Central memory CD8-positive, alpha-beta T cell (primary cell): ENCODE measurements at regions not wholly inside any gene's neighbourhood (a gene's known extent, or its start where the extent isn't known, plus 50 kb on each side); places are given as distances from the start of the nearest gene placed in this dataset.

Experiments
- ATAC-seq: fragments of 150-1000 bp; cut with Tn5 transposase; replicated peaks from 2 replicates; pipeline ENCODE4 v1.10.0; 2022; ENCODE audit warnings: mild to moderate bottlenecking, moderate FRiP score, moderate number of reproducible peaks; ENCODE audit not compliant: poor library complexity, severe bottlenecking; ENCODE audit errors: extremely low read depth
- DNase-seq, 2 donors: peaks; one replicate each; pipeline ENCODE4 v3.0.0; 2021; ENCODE audit warnings: low spot score in 2 of 2
- H3K27ac Mint-ChIP-seq: one replicate; pipeline ENCODE4 v1.8.0; 2022; ENCODE audit warnings: low read depth, mild to moderate bottlenecking, moderate library complexity, mixed read lengths
- H3K27me3 Mint-ChIP-seq: one replicate; pipeline ENCODE4 v1.8.0; 2022; ENCODE audit warnings: mixed read lengths
- H3K36me3 Mint-ChIP-seq: one replicate; pipeline ENCODE4 v1.8.0; 2022; ENCODE audit warnings: mild to moderate bottlenecking, moderate library complexity, mixed read lengths; ENCODE audit not compliant: insufficient read depth
- H3K4me1 Mint-ChIP-seq: one replicate; pipeline ENCODE4 v1.8.0; 2022; ENCODE audit warnings: mixed read lengths
- H3K4me3 Mint-ChIP-seq: one replicate; pipeline ENCODE4 v1.8.0; 2022; ENCODE audit warnings: mild to moderate bottlenecking, moderate library complexity, mixed read lengths
- H3K9me3 Mint-ChIP-seq: one replicate; pipeline ENCODE4 v1.8.0; 2022; ENCODE audit warnings: mixed read lengths

- ATAC-seq (no peak), DNase-seq (no peak)
- Mint-ChIP-seq H3K27ac (no peak overlapping the region), H3K4me3 (no peak overlapping the region), H3K36me3 (no peaks in the 10 kb centered on the region), H3K4me1 (no peaks in the 10 kb centered on the region), H3K9me3 (no peaks in the 10 kb centered on the region), H3K27me3 (peaks cover 31% of the 10 kb centered on the region)
Observed at GRCh38 chr11:115067900-115068530, 389.7 kb downstream of the NXPE2 start.

- no peaks in the 10 kb centered on the region for H3K4me1 Mint-ChIP-seq
- H3K4me3 Mint-ChIP-seq, result no peak overlapping the region
- H3K9me3 Mint-ChIP-seq, result no peaks in the 10 kb centered on the region
- peaks cover 16% of the 10 kb centered on the region for H3K27me3 Mint-ChIP-seq
- DNase-seq, result no peak
- H3K27ac Mint-ChIP-seq, result no peak overlapping the region
- ATAC-seq, result no peak
- no peaks in the 10 kb centered on the region for H3K36me3 Mint-ChIP-seq
Observed at GRCh38 chr11:115069599-115069998, 391.3 kb downstream of the NXPE2 start.

GRCh38 chr11:115075356-115075755 is 397.0 kb downstream of the NXPE2 start:
- Mint-ChIP-seq H3K9me3 (no peaks in the 10 kb centered on the region), H3K36me3 (no peaks in the 10 kb centered on the region), H3K27ac (no peak overlapping the region), H3K27me3 (peaks cover 23% of the 10 kb centered on the region), H3K4me1 (no peaks in the 10 kb centered on the region), H3K4me3 (no peak overlapping the region)
- ATAC-seq (no peak), DNase-seq (no peak)

- Mint-ChIP-seq H3K9me3 (no peaks in the 10 kb centered on the region), H3K36me3 (no peaks in the 10 kb centered on the region), H3K4me3 (no peak overlapping the region), H3K4me1 (no peaks in the 10 kb centered on the region), H3K27ac (no peak overlapping the region), H3K27me3 (peaks cover 30% of the 10 kb centered on the region)
- DNase-seq, result no peak
- ATAC-seq, result no peak
Observed at GRCh38 chr11:115077740-115078139, 399.4 kb downstream of the NXPE2 start.

- no peak for ATAC-seq
- Mint-ChIP-seq H3K4me3 (no peak overlapping the region), H3K9me3 (no peaks in the 10 kb centered on the region), H3K27me3 (peaks cover 34% of the 10 kb centered on the region), H3K27ac (no peak overlapping the region), H3K4me1 (no peaks in the 10 kb centered on the region), H3K36me3 (no peaks in the 10 kb centered on the region)
- DNase-seq, result no peak
Observed at GRCh38 chr11:115078461-115079438, 400.4 kb downstream of the NXPE2 start.

- no peaks in the 10 kb centered on the region for H3K36me3 Mint-ChIP-seq
- no peak overlapping the region for H3K4me3 Mint-ChIP-seq
- peaks cover 45% of the 10 kb centered on the region for H3K27me3 Mint-ChIP-seq
- no peaks in the 10 kb centered on the region for H3K9me3 Mint-ChIP-seq
- no peak overlapping the region for H3K27ac Mint-ChIP-seq
- H3K4me1 Mint-ChIP-seq, result no peaks in the 10 kb centered on the region
- ATAC-seq (no peak), DNase-seq (no peak)
Observed at GRCh38 chr11:115080923-115081680, 402.8 kb downstream of the NXPE2 start.

GRCh38 chr11:115081972-115082371 is 403.6 kb downstream of the NXPE2 start:
- H3K27ac Mint-ChIP-seq, result no peak overlapping the region
- no peak for DNase-seq
- no peaks in the 10 kb centered on the region for H3K4me1 Mint-ChIP-seq
- ATAC-seq, result no peak
- no peaks in the 10 kb centered on the region for H3K9me3 Mint-ChIP-seq
- H3K4me3 Mint-ChIP-seq, result no peak overlapping the region
- H3K36me3 Mint-ChIP-seq, result no peaks in the 10 kb centered on the region
- H3K27me3 Mint-ChIP-seq, result peaks cover 36% of the 10 kb centered on the region

- Mint-ChIP-seq H3K4me1 (no peaks in the 10 kb centered on the region), H3K36me3 (no peaks in the 10 kb centered on the region), H3K4me3 (no peak overlapping the region), H3K27ac (no peak overlapping the region), H3K9me3 (no peaks in the 10 kb centered on the region), H3K27me3 (peaks cover 25% of the 10 kb centered on the region)
- ATAC-seq, result no peak
- DNase-seq, result no peak
Observed at GRCh38 chr11:115083144-115083806, 404.9 kb downstream of the NXPE2 start.

GRCh38 chr11:115084231-115084630 is 405.9 kb downstream of the NXPE2 start:
- Mint-ChIP-seq H3K4me1 (no peaks in the 10 kb centered on the region), H3K9me3 (no peaks in the 10 kb centered on the region), H3K4me3 (no peak overlapping the region), H3K27me3 (peaks cover 25% of the 10 kb centered on the region), H3K27ac (no peak overlapping the region), H3K36me3 (no peaks in the 10 kb centered on the region)
- no peak for ATAC-seq
- no peak for DNase-seq

GRCh38 chr11:115085461-115086210 is 407.3 kb downstream of the NXPE2 start:
- Mint-ChIP-seq H3K4me3 (no peak overlapping the region), H3K36me3 (no peaks in the 10 kb centered on the region), H3K9me3 (no peaks in the 10 kb centered on the region), H3K27ac (no peak overlapping the region), H3K27me3 (peaks cover 25% of the 10 kb centered on the region), H3K4me1 (no peaks in the 10 kb centered on the region)
- no peak for DNase-seq
- no peak for ATAC-seq

- Mint-ChIP-seq H3K36me3 (no peaks in the 10 kb centered on the region), H3K27ac (no peak overlapping the region), H3K4me3 (no peak overlapping the region), H3K27me3 (peaks cover 17% of the 10 kb centered on the region), H3K4me1 (no peaks in the 10 kb centered on the region), H3K9me3 (no peaks in the 10 kb centered on the region)
- ATAC-seq, result no peak
- no peak for DNase-seq
Observed at GRCh38 chr11:115087791-115088190, 409.5 kb downstream of the NXPE2 start.

- ATAC-seq (no peak), DNase-seq (no peak)
- Mint-ChIP-seq H3K36me3 (no peaks in the 10 kb centered on the region), H3K27me3 (no peaks in the 10 kb centered on the region), H3K27ac (no peak overlapping the region), H3K4me3 (no peak overlapping the region), H3K4me1 (no peaks in the 10 kb centered on the region), H3K9me3 (no peaks in the 10 kb centered on the region)
Observed at GRCh38 chr11:115092516-115092915, 411.7 kb downstream of the CADM1 start.
